ENCODE measurements at regions not wholly inside any gene's neighbourhood (a gene's known extent, or its start where the extent isn't known, plus 50 kb on each side); places are given as distances from the start of the nearest gene placed in this dataset.
"Not testable (repeated sequence)": the region's sequence is repeated elsewhere in the genome, so short reads cannot be mapped to it uniquely, and the experiment has no call there.

- not testable (repeated sequence) for TF ChIP-seq CTCF (conservative IDR thresholded peaks at IDR 0.05 in 1 of 2, IDR thresholded peaks at IDR 0.05 in 1 of 2; ENCODE audit: extremely low read depth in 1 of 2, insufficient read depth in 1 of 2, low read depth in 1 of 2, low read length in 2 of 2); EZH2 (IDR thresholded peaks at IDR 0.05; ENCODE audit: borderline replicate concordance, low read length)
These were observed 65.3 kb upstream of the NDST4 start for GRCh38 chr4:115178687-115179086.

All from mammary epithelial cell (primary cell).